OCI-LY7 (cell line): ENCODE measurements at regions not wholly inside any gene's neighbourhood (a gene's known extent, or its start where the extent isn't known, plus 50 kb on each side); places are given as distances from the start of the nearest gene placed in this dataset.

ENCODE experiments used
- CTCF ChIP-seq: fragments of 200-600 bp; sonication (generic); conservative IDR thresholded peaks from 2 replicates; pipeline ENCODE4 v1.5.1; 2014; ENCODE audit warnings: mild to moderate bottlenecking, antibody characterized with exemption, low read length, moderate library complexity, mixed read lengths
- EZH2phosphoT487 ChIP-seq: fragments of 200-600 bp; sonication (generic); IDR thresholded peaks from 2 replicates; pipeline ENCODE4 v1.6.1; 2018; ENCODE audit warnings: low read depth, borderline replicate concordance, mild to moderate bottlenecking, mixed run types, antibody characterized with exemption, low read length, moderate library complexity, mixed read lengths

GRCh38 chr20:50460115-50460607 lies 50.0 kb upstream of the PTPN1 start:
- TF ChIP-seq CTCF (no peak), EZH2phosphoT487 (no peak)
